ENCODE measurements at regions not wholly inside any gene's neighbourhood (a gene's known extent, or its start where the extent isn't known, plus 50 kb on each side); places are given as distances from the start of the nearest gene placed in this dataset.

- TF ChIP-seq CTCF (IDR thresholded peaks at IDR 0.05) (no peak), POLR2A (IDR thresholded peaks at IDR 0.05; ENCODE audit: low read length) (no peak), EP300 (IDR thresholded peaks at IDR 0.05) (no peak), ESRRA (IDR thresholded peaks at IDR 0.05; ENCODE audit: borderline replicate concordance, low read length) (no peak), MAX (IDR thresholded peaks at IDR 0.05) (no peak), REST (IDR thresholded peaks at IDR 0.05) (no peak), POLR2AphosphoS2 (conservative IDR thresholded peaks at IDR 0.05; ENCODE audit: low read length) (no peak), ZNF302 (CRISPR knock-in tag; IDR thresholded peaks at IDR 0.05) (no peak), KDM5A (IDR thresholded peaks at IDR 0.05) (no peak), USF2 (IDR thresholded peaks at IDR 0.05) (no peak), MAZ (IDR thresholded peaks at IDR 0.05; ENCODE audit: borderline replicate concordance, low read depth, low read length) (no peak)
These were observed 70.1 kb upstream of the TMLHE start for GRCh38 chrX:155682834-155683233.

Measured in A549 (cell line).